OCI-LY3 (cell line): ENCODE measurements at regions not wholly inside any gene's neighbourhood (a gene's known extent, or its start where the extent isn't known, plus 50 kb on each side); places are given as distances from the start of the nearest gene placed in this dataset.

Experiments used
- H2AFZ ChIP-seq: fragments of 200-600, 300-600 bp; shearing (Covaris generic); 2 replicates; pipeline ENCODE4 v1.6.0; 2014; ENCODE audit warnings: antibody characterized with exemption, low read depth, low read length
- H3K27ac ChIP-seq: fragments of 200-600, 300-600 bp; sonication (generic); 2 replicates; pipeline ENCODE4 v1.5.1; 2014; ENCODE audit warnings: mild to moderate bottlenecking, low read length, moderate library complexity, mixed read lengths
- H3K27me3 ChIP-seq: fragments of 200-600, 300-600 bp; sonication (generic); 2 replicates; pipeline ENCODE4 v1.6.1; 2014; ENCODE audit warnings: low read depth, low read length, mixed read lengths
- H3K36me3 ChIP-seq: fragments of 200-600, 300-600 bp; sonication (generic); replicated peaks from 2 replicates; pipeline ENCODE3; 2014; ENCODE audit warnings: low read depth, low read length, mixed read lengths
- H3K4me1 ChIP-seq: fragments of 300-600, 200-600 bp; sonication (generic); 2 replicates; pipeline ENCODE4 v1.6.1; 2014; ENCODE audit warnings: low read length, mixed read lengths
- H3K4me2 ChIP-seq: fragments of 200-600, 300-600 bp; sonication (generic); 2 replicates; pipeline ENCODE4 v1.6.1; 2014; ENCODE audit warnings: low read length, mixed read lengths
- H3K4me3 ChIP-seq: fragments of 300-600, 200-600 bp; sonication (generic); 2 replicates; pipeline ENCODE4 v1.5.1; 2014; ENCODE audit warnings: antibody characterized with exemption, mild to moderate bottlenecking, low read length, moderate library complexity
- H3K79me2 ChIP-seq: fragments of 300-600, 200-600 bp; shearing (Covaris generic); 2 replicates; pipeline ENCODE4 v1.6.1; 2014; ENCODE audit warnings: mild to moderate bottlenecking, low read length, mixed read lengths
- H3K9ac ChIP-seq: fragments of 300-600, 200-600 bp; shearing (Covaris generic); 2 replicates; pipeline ENCODE4 v1.6.0; 2014; ENCODE audit warnings: mild to moderate bottlenecking, low read length, moderate library complexity
- H3K9me3 ChIP-seq: fragments of 200-600, 300-600 bp; shearing (Covaris generic); 2 replicates; pipeline ENCODE4 v1.6.1; 2014; ENCODE audit warnings: low read length, mixed read lengths; ENCODE audit not compliant: insufficient read depth
- H4K20me1 ChIP-seq: fragments of 200-600, 300-600 bp; sonication (generic); 2 replicates; pipeline ENCODE4 v1.6.1; 2016; ENCODE audit warnings: low read length, mixed read lengths; ENCODE audit not compliant: insufficient read depth
- CTCF ChIP-seq: fragments of 200-600, 300-600 bp; sonication (generic); IDR thresholded peaks from 2 replicates; pipeline ENCODE4 v1.5.1; 2014; ENCODE audit warnings: antibody characterized with exemption, low read length, low read depth
- EZH2phosphoT487 ChIP-seq: fragments of 200-600 bp; shearing (Covaris generic); IDR thresholded peaks from 2 replicates; pipeline ENCODE4 v1.6.1; 2018; ENCODE audit warnings: antibody characterized with exemption, mixed run types, low read depth

- TF ChIP-seq CTCF, result no peak
- no peak for TF ChIP-seq EZH2phosphoT487
- Histone ChIP-seq H3K9ac (no peak overlapping the region), H3K36me3 (no peaks in the 10 kb centered on the region), H3K27ac (no peak overlapping the region), H3K9me3 (no peaks in the 10 kb centered on the region), H3K4me1 (peaks cover 6% of the 10 kb centered on the region), H3K4me2 (no peak overlapping the region), H3K27me3 (peaks cover 21% of the 10 kb centered on the region), H4K20me1 (no peaks in the 10 kb centered on the region), H3K79me2 (no peaks in the 10 kb centered on the region), H3K4me3 (no peak overlapping the region), H2AFZ (no peak overlapping the region)
Observed at GRCh38 chr10:78595269-78595619, 473.5 kb upstream of the ZMIZ1 start.

- Histone ChIP-seq H4K20me1 (no peaks in the 10 kb centered on the region), H3K27me3 (peaks cover 15% of the 10 kb centered on the region), H3K9me3 (no peaks in the 10 kb centered on the region), H3K27ac (no peak overlapping the region), H3K9ac (no peak overlapping the region), H3K4me1 (peaks cover 6% of the 10 kb centered on the region), H2AFZ (no peak overlapping the region), H3K79me2 (no peaks in the 10 kb centered on the region), H3K4me2 (no peak overlapping the region), H3K36me3 (no peaks in the 10 kb centered on the region), H3K4me3 (no peak overlapping the region)
- TF ChIP-seq CTCF (no peak), EZH2phosphoT487 (no peak)
Observed at GRCh38 chr10:78596556-78596955, 472.2 kb upstream of the ZMIZ1 start.

GRCh38 chr10:78597796-78598555 lies 470.8 kb upstream of the ZMIZ1 start:
- no peak overlapping the region for H2AFZ ChIP-seq
- no peak for TF ChIP-seq EZH2phosphoT487

GRCh38 chr10:78599122-78599853 lies 469.5 kb upstream of the ZMIZ1 start:
- TF ChIP-seq EZH2phosphoT487 (no peak), CTCF (peak; percentile 24)
- no peaks in the 10 kb centered on the region for H3K9me3 ChIP-seq
- H3K4me2 ChIP-seq, result no peak overlapping the region
- H3K79me2 ChIP-seq, result no peaks in the 10 kb centered on the region
- H3K27ac ChIP-seq, result no peak overlapping the region
- no peak overlapping the region for H3K4me3 ChIP-seq
- peaks cover 6% of the 10 kb centered on the region for H3K27me3 ChIP-seq
- peaks cover 6% of the 10 kb centered on the region for H3K4me1 ChIP-seq
- no peaks in the 10 kb centered on the region for H3K36me3 ChIP-seq
- H4K20me1 ChIP-seq, result no peaks in the 10 kb centered on the region
- no peak overlapping the region for H3K9ac ChIP-seq
- H2AFZ ChIP-seq, result no peak overlapping the region

More at GRCh38 chr10:78597796-78598555, 470.8 kb upstream of the ZMIZ1 start:
- H3K4me3 ChIP-seq, result no peak overlapping the region
- H3K27me3 ChIP-seq, result peaks cover 6% of the 10 kb centered on the region
- no peaks in the 10 kb centered on the region for H3K79me2 ChIP-seq
- no peaks in the 10 kb centered on the region for H3K36me3 ChIP-seq
- H3K9me3 ChIP-seq, result no peaks in the 10 kb centered on the region
- no peak overlapping the region for H3K9ac ChIP-seq
- no peak overlapping the region for H3K27ac ChIP-seq
- H3K4me2 ChIP-seq, result no peak overlapping the region
- H4K20me1 ChIP-seq, result no peaks in the 10 kb centered on the region
- H3K4me1 ChIP-seq, result peaks cover 6% of the 10 kb centered on the region
